HUES48 (cell line): ENCODE measurements at regions not wholly inside any gene's neighbourhood (a gene's known extent, or its start where the extent isn't known, plus 50 kb on each side); places are given as distances from the start of the nearest gene placed in this dataset.

Source experiments
- H3K27ac ChIP-seq: one replicate; pipeline ENCODE4 v1.7.0; 2013; ENCODE audit warnings: low read depth, low read length, inconsistent platforms
- H3K27me3 ChIP-seq: 2 replicates; pipeline ENCODE4 v1.6.1; 2013; ENCODE audit warnings: mild to moderate bottlenecking, low read length; ENCODE audit not compliant: control insufficient read depth, insufficient read depth
- H3K36me3 ChIP-seq: 2 replicates; pipeline ENCODE4 v1.6.1; 2013; ENCODE audit warnings: low read length; ENCODE audit not compliant: control insufficient read depth, insufficient read depth
- H3K4me1 ChIP-seq: 2 replicates; pipeline ENCODE4 v1.6.1; 2013; ENCODE audit warnings: mild to moderate bottlenecking, low read length; ENCODE audit not compliant: control insufficient read depth, insufficient read depth
- H3K4me3 ChIP-seq: 2 replicates; pipeline ENCODE4 v1.5.1; 2013; ENCODE audit warnings: mild to moderate bottlenecking, low read depth, low read length
- H3K9ac ChIP-seq: 2 replicates; pipeline ENCODE4 v1.6.1; 2013; ENCODE audit warnings: mild to moderate bottlenecking, low read depth, low read length, moderate library complexity
- H3K9me3 ChIP-seq: 2 replicates; pipeline ENCODE4 v1.6.1; 2013; ENCODE audit warnings: low read length; ENCODE audit not compliant: control insufficient read depth, insufficient read depth

GRCh38 chr9:107177243-107177839 is 105.7 kb upstream of the RAD23B start:
- H3K4me3 ChIP-seq: no peak overlapping the region
- no peaks in the 10 kb centered on the region for H3K36me3 ChIP-seq
- no peak overlapping the region for H3K27ac ChIP-seq
- H3K9me3 ChIP-seq: no peaks in the 10 kb centered on the region
- no peak overlapping the region for H3K9ac ChIP-seq
- peaks cover 6% of the 10 kb centered on the region for H3K4me1 ChIP-seq
- H3K27me3 ChIP-seq: no peaks in the 10 kb centered on the region

GRCh38 chr9:107177857-107178256 is 105.2 kb upstream of the RAD23B start:
- Histone ChIP-seq H3K4me3 (no peak overlapping the region), H3K9me3 (no peaks in the 10 kb centered on the region), H3K27me3 (no peaks in the 10 kb centered on the region), H3K4me1 (peaks cover 6% of the 10 kb centered on the region), H3K36me3 (no peaks in the 10 kb centered on the region), H3K27ac (no peak overlapping the region), H3K9ac (no peak overlapping the region)

- Histone ChIP-seq H3K9me3 (no peaks in the 10 kb centered on the region), H3K4me3 (no peak overlapping the region), H3K27ac (no peak overlapping the region), H3K36me3 (no peaks in the 10 kb centered on the region), H3K27me3 (no peaks in the 10 kb centered on the region), H3K9ac (no peak overlapping the region), H3K4me1 (peaks cover 6% of the 10 kb centered on the region)
Measured at GRCh38 chr9:107178293-107178692, 104.8 kb upstream of the RAD23B start.

- H3K9me3 ChIP-seq: no peaks in the 10 kb centered on the region
- H3K9ac ChIP-seq: no peak overlapping the region
- H3K4me1 ChIP-seq: peaks cover 6% of the 10 kb centered on the region
- H3K36me3 ChIP-seq: no peaks in the 10 kb centered on the region
- H3K27me3 ChIP-seq: no peaks in the 10 kb centered on the region
- H3K27ac ChIP-seq: no peak overlapping the region
- no peak overlapping the region for H3K4me3 ChIP-seq
Measured at GRCh38 chr9:107180206-107180605, 102.9 kb upstream of the RAD23B start.

GRCh38 chr9:107183176-107183575 is 99.9 kb upstream of the RAD23B start:
- Histone ChIP-seq H3K9me3 (no peaks in the 10 kb centered on the region), H3K9ac (no peak overlapping the region), H3K4me3 (no peak overlapping the region), H3K27ac (no peak overlapping the region), H3K4me1 (no peaks in the 10 kb centered on the region), H3K27me3 (no peaks in the 10 kb centered on the region), H3K36me3 (no peaks in the 10 kb centered on the region)

GRCh38 chr9:107188376-107188775 is 94.7 kb upstream of the RAD23B start:
- Histone ChIP-seq H3K27ac (no peak overlapping the region), H3K4me1 (peaks cover 5% of the 10 kb centered on the region), H3K4me3 (no peak overlapping the region)

GRCh38 chr9:107190061-107190935 is 92.8 kb upstream of the RAD23B start:
- H3K9ac ChIP-seq: no peak overlapping the region
- peak overlapping the region; percentile 14 for H3K27ac ChIP-seq
- H3K4me3 ChIP-seq: no peak overlapping the region
- no peaks in the 10 kb centered on the region for H3K27me3 ChIP-seq
- H3K4me1 ChIP-seq: peaks cover 23% of the 10 kb centered on the region
- H3K9me3 ChIP-seq: no peaks in the 10 kb centered on the region
- no peaks in the 10 kb centered on the region for H3K36me3 ChIP-seq

More at GRCh38 chr9:107188376-107188775, 94.7 kb upstream of the RAD23B start:
- H3K27me3 ChIP-seq: no peaks in the 10 kb centered on the region
- H3K9ac ChIP-seq: no peak overlapping the region
- no peaks in the 10 kb centered on the region for H3K9me3 ChIP-seq
- no peaks in the 10 kb centered on the region for H3K36me3 ChIP-seq

GRCh38 chr9:107190936-107191290 is 92.2 kb upstream of the RAD23B start:
- no peaks in the 10 kb centered on the region for H3K27me3 ChIP-seq
- H3K9me3 ChIP-seq: no peaks in the 10 kb centered on the region
- H3K9ac ChIP-seq: no peak overlapping the region
- H3K4me1 ChIP-seq: peaks cover 24% of the 10 kb centered on the region
- no peaks in the 10 kb centered on the region for H3K36me3 ChIP-seq
- H3K4me3 ChIP-seq: no peak overlapping the region
- peak overlapping the region; percentile 14 for H3K27ac ChIP-seq

- Histone ChIP-seq H3K9me3 (no peaks in the 10 kb centered on the region), H3K27ac (no peak overlapping the region), H3K4me1 (peaks cover 24% of the 10 kb centered on the region), H3K36me3 (no peaks in the 10 kb centered on the region), H3K4me3 (no peak overlapping the region), H3K27me3 (no peaks in the 10 kb centered on the region), H3K9ac (no peak overlapping the region)
Measured at GRCh38 chr9:107193251-107193650, 89.8 kb upstream of the RAD23B start.

- H3K4me1 ChIP-seq: peaks cover 16% of the 10 kb centered on the region
- H3K27ac ChIP-seq: no peak overlapping the region
- no peaks in the 10 kb centered on the region for H3K9me3 ChIP-seq
- H3K9ac ChIP-seq: no peak overlapping the region
- no peaks in the 10 kb centered on the region for H3K36me3 ChIP-seq
- H3K27me3 ChIP-seq: no peaks in the 10 kb centered on the region
- H3K4me3 ChIP-seq: no peak overlapping the region
Measured at GRCh38 chr9:107198718-107199117, 84.4 kb upstream of the RAD23B start.

- Histone ChIP-seq H3K9me3 (no peaks in the 10 kb centered on the region), H3K27me3 (no peaks in the 10 kb centered on the region), H3K36me3 (no peaks in the 10 kb centered on the region), H3K27ac (no peak overlapping the region), H3K9ac (no peak overlapping the region), H3K4me3 (no peak overlapping the region), H3K4me1 (no peaks in the 10 kb centered on the region)
Measured at GRCh38 chr9:107208121-107208520, 75.0 kb upstream of the RAD23B start.
